ENCODE measurements at regions not wholly inside any gene's neighbourhood (a gene's known extent, or its start where the extent isn't known, plus 50 kb on each side); places are given as distances from the start of the nearest gene placed in this dataset.

- peak; percentile 66 for DNase-seq
Measured at GRCh38 chr13:99436686-99437416, 64.4 kb upstream of the TM9SF2 start.

GRCh38 chr13:99439048-99439447 is 62.2 kb upstream of the TM9SF2 start:
- DNase-seq, result no peak

DNA sequence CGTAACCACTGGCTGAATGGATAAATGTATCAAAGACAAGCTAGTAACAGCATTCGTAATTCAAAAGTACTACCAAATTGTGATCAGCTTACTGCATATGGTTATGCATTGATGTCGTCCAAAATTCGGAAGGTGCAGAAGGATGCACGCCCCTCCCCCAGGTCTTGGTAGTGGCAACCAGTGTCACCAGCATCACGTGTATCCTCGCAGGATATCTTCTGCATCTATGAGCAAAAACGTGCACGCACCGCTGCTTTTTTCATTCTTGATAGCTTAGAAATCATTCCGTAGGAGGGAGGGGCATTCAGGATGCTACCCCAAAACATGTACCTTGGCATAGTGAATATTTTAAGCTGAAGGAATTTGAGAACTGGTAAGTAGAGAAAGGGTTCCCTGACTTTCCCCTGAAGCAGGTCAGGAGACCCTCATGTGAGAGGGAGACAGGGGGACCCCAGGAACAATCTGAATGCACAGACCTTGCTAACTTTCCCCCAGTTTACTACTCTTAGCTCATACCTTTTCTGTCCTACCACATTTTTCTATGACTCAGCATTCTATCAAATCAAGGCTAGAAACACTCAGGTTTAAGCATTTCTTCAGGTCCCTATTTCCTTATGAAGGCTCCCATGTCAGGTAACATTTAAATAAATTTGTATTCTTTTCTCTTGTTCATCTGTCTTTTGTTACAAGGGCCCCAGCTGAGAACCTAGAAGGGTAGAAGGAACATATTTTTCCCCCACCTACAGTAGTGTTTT is 61.2 kb upstream of the TM9SF2 start:
- no peak for DNase-seq

DNA sequence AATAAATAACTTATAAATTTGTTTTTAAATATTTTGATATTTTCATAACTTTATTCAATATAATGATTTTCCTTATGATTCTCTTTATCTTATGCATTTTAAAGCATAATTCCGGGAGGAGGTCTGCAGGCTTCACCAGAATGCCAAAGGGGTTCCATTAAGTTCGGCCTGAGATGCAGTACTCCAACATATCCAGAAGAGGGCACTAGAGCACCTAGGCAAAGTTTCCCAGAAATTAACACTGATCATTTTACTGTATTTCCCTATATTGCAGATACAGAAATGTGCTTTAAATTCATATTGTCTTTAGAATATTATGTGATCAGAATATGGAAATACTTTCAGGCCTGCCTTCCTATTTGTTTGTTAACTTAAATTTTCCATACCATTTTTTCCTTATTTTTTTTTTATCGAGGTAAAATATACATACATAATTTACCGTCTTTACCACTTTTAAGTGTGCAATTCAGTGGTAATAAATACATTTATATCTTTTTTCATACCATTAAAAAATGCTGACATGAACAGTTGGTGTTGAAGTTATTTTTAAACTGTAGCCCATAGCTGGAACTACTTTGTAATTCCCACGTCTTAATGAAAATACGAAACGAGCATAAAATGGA is 58.9 kb upstream of the TM9SF2 start:
- no peak for DNase-seq

DNA sequence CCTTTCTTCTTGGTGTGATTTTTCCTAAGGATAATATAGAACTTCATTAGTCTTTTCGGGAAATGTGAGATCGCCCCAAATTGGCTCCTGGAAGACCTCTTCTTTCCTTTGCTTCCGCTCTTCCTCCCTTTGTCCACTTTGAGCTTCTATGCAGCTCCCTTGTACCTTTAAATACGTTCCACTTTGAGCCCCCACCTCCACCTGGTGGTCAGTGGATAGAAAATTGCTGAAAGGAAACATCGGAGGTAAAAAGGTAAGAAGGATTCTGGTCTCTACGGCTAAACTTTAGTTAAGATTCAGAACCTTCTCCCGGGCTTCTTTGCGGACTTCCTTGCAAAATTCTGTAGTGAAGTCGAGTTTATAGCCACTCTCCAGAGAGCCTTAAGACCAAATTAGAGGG is 55.0 kb upstream of the TM9SF2 start:
- no peak for DNase-seq

DNA sequence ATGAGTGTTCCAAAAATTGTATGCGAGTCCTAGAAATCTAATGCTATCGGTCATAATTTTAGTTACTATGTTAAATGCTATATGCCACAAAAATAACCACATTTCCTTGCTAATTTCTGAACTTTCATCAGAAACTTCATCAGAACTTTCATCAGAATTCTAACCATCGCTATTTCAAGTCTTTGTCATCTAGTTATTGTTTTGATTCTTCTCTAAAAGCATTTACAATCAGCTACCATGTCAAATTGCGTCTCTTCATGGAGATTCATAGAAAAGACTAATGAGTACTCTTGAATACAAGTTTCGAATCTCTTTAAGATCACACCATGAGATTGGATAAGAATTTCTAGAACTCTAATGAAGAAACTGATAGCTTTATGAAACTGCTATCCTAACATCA is 52.7 kb upstream of the TM9SF2 start:
- DNase-seq, result no peak

- DNase-seq, result no peak
Measured at GRCh38 chr13:99450416-99450815, 50.9 kb upstream of the TM9SF2 start.
